AG09319 (cell line): ENCODE measurements at regions not wholly inside any gene's neighbourhood (a gene's known extent, or its start where the extent isn't known, plus 50 kb on each side); places are given as distances from the start of the nearest gene placed in this dataset.
"Not testable (repeated sequence)": the region's sequence is repeated elsewhere in the genome, so short reads cannot be mapped to it uniquely, and the experiment has no call there.

ENCODE experiments used
- DNase-seq: peaks from one replicate; pipeline ENCODE4 v3.0.0-alpha.2; 2010; ENCODE audit warnings: low read depth; ENCODE audit errors: extremely low read depth
- CTCF ChIP-seq: IDR thresholded peaks from 2 replicates; pipeline ENCODE4 v1.5.1; 2011; ENCODE audit warnings: low read depth, mild to moderate bottlenecking, inconsistent platforms, low read length, moderate library complexity

DNA sequence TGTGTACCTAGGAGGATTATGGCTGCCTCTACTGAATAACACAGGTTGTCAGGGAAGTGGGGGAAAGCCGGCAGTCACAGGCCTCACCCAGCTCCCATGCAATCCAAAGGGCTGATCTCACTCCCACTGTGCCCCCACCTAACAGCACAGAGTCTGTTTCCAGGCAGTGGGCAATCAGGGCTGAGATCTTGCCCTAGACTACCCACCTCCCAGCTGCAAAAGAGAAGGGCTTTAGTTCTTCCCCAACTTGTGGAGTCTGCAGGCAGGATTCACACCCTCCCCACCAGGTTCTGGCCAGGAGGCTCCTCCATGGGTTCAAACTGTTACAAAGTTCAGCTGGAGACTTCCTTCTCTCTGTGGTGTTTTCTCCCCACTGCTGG lies 66.0 kb upstream of the OLIG3 start:
- no peak for TF ChIP-seq CTCF
- no peak for DNase-seq

DNA sequence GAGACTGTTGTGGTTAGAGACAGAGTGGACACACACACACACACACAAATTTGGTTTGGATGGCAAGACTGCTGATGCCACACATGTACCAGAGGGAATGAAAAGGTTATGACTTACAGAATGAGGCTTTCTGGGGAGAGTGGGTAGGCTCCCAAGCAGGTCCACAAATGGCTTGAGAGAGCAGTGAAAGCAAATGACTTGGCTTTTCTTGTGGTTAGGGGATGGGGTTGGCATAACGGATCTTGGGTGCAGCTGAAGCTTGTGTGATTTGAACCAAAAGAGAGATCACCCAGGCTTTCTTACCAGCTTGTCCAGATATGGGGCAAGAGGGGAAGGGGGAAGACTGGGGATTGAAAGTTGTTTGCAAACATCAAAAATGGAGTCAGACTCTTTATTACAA lies 73.9 kb upstream of the OLIG3 start:
- DNase-seq = no peak
- no peak for TF ChIP-seq CTCF

DNA sequence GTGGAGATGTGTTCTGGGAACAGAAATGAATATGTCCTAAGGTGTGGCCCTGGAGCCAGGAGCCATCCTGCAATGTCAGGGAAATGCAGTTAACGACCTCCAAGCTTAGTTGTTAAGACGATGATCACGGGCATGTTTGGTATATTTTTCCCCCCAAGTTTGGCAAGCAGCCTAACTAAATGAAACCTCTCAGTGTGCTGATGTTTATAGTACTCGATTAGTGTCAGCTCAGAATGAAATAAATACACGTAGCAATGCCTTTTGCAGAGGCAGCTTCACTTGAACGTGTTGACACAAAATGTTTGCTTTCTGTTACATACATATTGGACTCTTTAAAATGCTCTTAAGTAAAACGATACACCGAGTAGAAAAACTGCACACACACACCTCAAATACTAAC lies 76.2 kb upstream of the OLIG3 start:
- no peak for DNase-seq

GRCh38 chr6:137571854-137572253 lies 77.7 kb upstream of the OLIG3 start:
- DNase-seq = no peak
- TF ChIP-seq CTCF = peak; percentile 50

More for the DNA sequence above, 76.2 kb upstream of the OLIG3 start:
- no peak for TF ChIP-seq CTCF

GRCh38 chr6:137573739-137574138 lies 79.5 kb upstream of the OLIG3 start:
- DNase-seq = no peak
- TF ChIP-seq CTCF = no peak

- TF ChIP-seq CTCF = no peak
Observed at GRCh38 chr6:137579612-137580011, 85.4 kb upstream of the OLIG3 start.

GRCh38 chr6:137581019-137581707 lies 87.0 kb upstream of the OLIG3 start:
- TF ChIP-seq CTCF = no peak
- no peak for DNase-seq

More at GRCh38 chr6:137579612-137580011, 85.4 kb upstream of the OLIG3 start:
- DNase-seq = no peak

GRCh38 chr6:137583519-137583918 lies 89.3 kb upstream of the OLIG3 start:
- DNase-seq = not testable (repeated sequence)
